Keratinocyte (primary cell): ENCODE measurements at regions not wholly inside any gene's neighbourhood (a gene's known extent, or its start where the extent isn't known, plus 50 kb on each side); places are given as distances from the start of the nearest gene placed in this dataset.
A peak's percentile ranks its signal among the peaks of the same experiment; 100 is the strongest.

Experiments used
- DNase-seq: peaks from one replicate; pipeline ENCODE4 v3.0.0-alpha.2; 2011; ENCODE audit warnings: low read depth, missing footprints, low spot score
- FAIRE-seq: peaks from 2 replicates; lab custom pipeline; 2011; peaks lifted over from hg19 to GRCh38; lab: Jason Lieb, UNC
- H2AFZ ChIP-seq: 2 replicates; pipeline ENCODE4 v1.6.0; 2012; ENCODE audit warnings: low read length, control low read depth, inconsistent platforms; ENCODE audit not compliant: control insufficient read depth
- H3K27ac ChIP-seq: 2 replicates; pipeline ENCODE4 v1.5.1; 2011; ENCODE audit warnings: low read length; ENCODE audit not compliant: control insufficient read depth, insufficient read depth
- H3K27me3 ChIP-seq: 3 replicates; pipeline ENCODE4 v1.6.0; 2011; ENCODE audit warnings: low read length; ENCODE audit not compliant: control insufficient read depth, insufficient read depth; ENCODE audit errors: extremely low read depth
- H3K36me3 ChIP-seq, 2 experiments: 2 replicates in 1 of 2; 3 replicates in 1 of 2; pipeline ENCODE4 v1.5.1; 2011; ENCODE audit warnings: low read length in 2 of 2, mild to moderate bottlenecking in 1 of 2; ENCODE audit not compliant: control insufficient read depth in 2 of 2, insufficient read depth in 2 of 2; ENCODE audit errors: extremely low read depth in 1 of 2
- H3K4me1 ChIP-seq: 3 replicates; pipeline ENCODE4 v1.5.1; 2011; ENCODE audit warnings: low read length; ENCODE audit not compliant: control insufficient read depth, insufficient read depth; ENCODE audit errors: extremely low read depth
- H3K4me2 ChIP-seq: 3 replicates; pipeline ENCODE4 v1.6.0; 2011; ENCODE audit warnings: low read depth, low read length; ENCODE audit not compliant: control insufficient read depth, insufficient read depth; ENCODE audit errors: extremely low read depth
- H3K4me3 ChIP-seq, 3 experiments: fragments of 200-600 bp in 1 of 3; sonication (generic) in 1 of 3; 2 replicates in 2 of 3; 3 replicates in 1 of 3; pipeline ENCODE4 v1.5.1; 2011 to 2016; ENCODE audit warnings: low read length in 3 of 3, mild to moderate bottlenecking in 3 of 3, control low read depth in 2 of 3, inconsistent platforms in 1 of 3, low read depth in 1 of 3, mixed read lengths in 1 of 3, mixed run types in 1 of 3, moderate library complexity in 1 of 3; ENCODE audit not compliant: control insufficient read depth in 2 of 3, insufficient read depth in 2 of 3; ENCODE audit errors: extremely low read depth in 1 of 3
- H3K79me2 ChIP-seq: 2 replicates; pipeline ENCODE4 v1.6.0; 2012; ENCODE audit warnings: low read length; ENCODE audit not compliant: control insufficient read depth, insufficient read depth
- H3K9ac ChIP-seq: 3 replicates; pipeline ENCODE4 v1.6.0; 2011; ENCODE audit warnings: low read length; ENCODE audit not compliant: control insufficient read depth, insufficient read depth; ENCODE audit errors: extremely low read depth
- H3K9me1 ChIP-seq: 3 replicates; pipeline ENCODE4 v1.6.0; 2011; ENCODE audit warnings: low read length; ENCODE audit not compliant: control insufficient read depth, insufficient read depth; ENCODE audit errors: extremely low read depth
- H3K9me3 ChIP-seq: 2 replicates; pipeline ENCODE4 v1.5.1; 2012; ENCODE audit warnings: low read depth, low read length; ENCODE audit not compliant: control insufficient read depth
- H4K20me1 ChIP-seq: 3 replicates; pipeline ENCODE4 v1.6.0; 2011; ENCODE audit warnings: low read length; ENCODE audit not compliant: control insufficient read depth, insufficient read depth; ENCODE audit errors: extremely low read depth
- CTCF ChIP-seq, 3 experiments: IDR thresholded peaks in 1 of 3; conservative IDR thresholded peaks in 1 of 3; optimal IDR thresholded peaks in 1 of 3; 2 replicates in 2 of 3; 3 replicates in 1 of 3; pipeline versions ENCODE3 to v1.5.1; 2011; ENCODE audit warnings: low read length in 3 of 3, mild to moderate bottlenecking in 3 of 3, moderate library complexity in 2 of 3, control low read depth in 1 of 3, inconsistent platforms in 1 of 3; ENCODE audit not compliant: insufficient read depth in 2 of 3; ENCODE audit errors: extremely low read depth in 1 of 3
- EZH2 ChIP-seq: IDR thresholded peaks from one replicate; pipeline ENCODE4 v1.6.1; 2012; ENCODE audit warnings: inconsistent platforms, mild to moderate bottlenecking, low read length, moderate library complexity
- dilution Hi-C: fragments of 300-500 bp; cut with MboI; formaldehyde crosslinking; loops from one replicate; pipeline ENCODE4 v1.7.0; 2020; ENCODE audit warnings: low sequenced_read_pairs; ENCODE audit not compliant: extremely low pct_ligation_motif_present

GRCh38 chr17:13337151-13337550, 264.6 kb downstream of the HS3ST3A1 start:
- dilution Hi-C loops, result no loop called here
- H3K4me1 ChIP-seq, result peaks cover 3% of the 10 kb centered on the region
- no peak for DNase-seq
- no peaks in the 10 kb centered on the region for H3K9me3 ChIP-seq
- FAIRE-seq, result no peak
- no peak overlapping the region for H3K4me2 ChIP-seq
- no peak overlapping the region for H3K9ac ChIP-seq
- no peak overlapping the region for H3K4me3 ChIP-seq
- no peaks in the 10 kb centered on the region for H3K79me2 ChIP-seq
- H3K9me1 ChIP-seq, result no peaks in the 10 kb centered on the region
- H3K27ac ChIP-seq, result no peak overlapping the region
- H3K36me3 ChIP-seq, result no peaks in the 10 kb centered on the region
- TF ChIP-seq EZH2 (no peak), CTCF (optimal IDR thresholded peaks at IDR 0.05 in 1 of 3, IDR thresholded peaks at IDR 0.05 in 1 of 3, conservative IDR thresholded peaks at IDR 0.05 in 1 of 3; ENCODE audit: extremely low read depth in 1 of 3, insufficient read depth in 2 of 3, low read length in 3 of 3) (no peak)
- peak overlapping the region; percentile 51 for H2AFZ ChIP-seq
- no peaks in the 10 kb centered on the region for H3K27me3 ChIP-seq
- no peaks in the 10 kb centered on the region for H4K20me1 ChIP-seq

GRCh38 chr17:13334374-13334773, 267.4 kb downstream of the HS3ST3A1 start:
- TF ChIP-seq EZH2 (no peak), CTCF (optimal IDR thresholded peaks at IDR 0.05 in 1 of 3, IDR thresholded peaks at IDR 0.05 in 1 of 3, conservative IDR thresholded peaks at IDR 0.05 in 1 of 3; ENCODE audit: extremely low read depth in 1 of 3, insufficient read depth in 2 of 3, low read length in 3 of 3) (no peak)
- Histone ChIP-seq H3K4me1 (peaks cover 3% of the 10 kb centered on the region), H3K9ac (no peak overlapping the region), H3K27ac (no peak overlapping the region), H3K9me3 (no peaks in the 10 kb centered on the region), H4K20me1 (no peaks in the 10 kb centered on the region), H2AFZ (no peak overlapping the region), H3K36me3 (no peaks in the 10 kb centered on the region), H3K9me1 (no peaks in the 10 kb centered on the region), H3K79me2 (no peaks in the 10 kb centered on the region), H3K4me3 (no peak overlapping the region), H3K27me3 (no peaks in the 10 kb centered on the region), H3K4me2 (no peak overlapping the region)
- FAIRE-seq (no peak), DNase-seq (no peak)
- dilution Hi-C loops, result no loop called here
